ENCODE measurements at regions not wholly inside any gene's neighbourhood (a gene's known extent, or its start where the extent isn't known, plus 50 kb on each side); places are given as distances from the start of the nearest gene placed in this dataset.

- TF ChIP-seq EZH2 (IDR thresholded peaks at IDR 0.05; ENCODE audit: low read depth, unreplicated experiment) (no peak), NANOG (IDR thresholded peaks at IDR 0.05; ENCODE audit: borderline replicate concordance) (no peak), JUNB (IDR thresholded peaks at IDR 0.05; ENCODE audit: unreplicated experiment) (no peak)
Measured at GRCh38 chr4:175470131-175470530, 341.9 kb downstream of the GPM6A start (continued).

DNA sequence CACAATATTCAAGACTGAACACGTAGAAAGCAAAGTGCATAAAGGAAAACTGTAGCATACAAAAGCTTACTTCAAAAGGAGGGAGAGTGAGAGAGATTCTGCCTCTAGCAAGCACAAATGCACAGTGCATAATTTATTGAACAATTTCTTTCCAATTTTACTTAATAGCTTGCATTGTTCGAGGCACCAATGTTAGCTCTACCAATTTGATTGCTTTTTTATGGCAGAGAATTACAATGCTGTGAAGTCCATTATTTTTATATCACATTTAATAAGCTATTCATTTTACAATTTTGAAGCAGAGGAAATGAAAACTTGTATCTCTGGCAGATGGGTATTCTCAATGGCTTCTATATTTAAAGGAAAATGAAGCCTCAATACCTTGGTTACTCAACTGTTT lies 331.7 kb downstream of the GPM6A start:
- Histone ChIP-seq H3K4me3 (no peak overlapping the region), H3K79me2 (replicated peaks; ENCODE audit: insufficient read depth) (no peaks in the 10 kb centered on the region), H3K9me2 (ENCODE audit: insufficient read depth) (no peaks in the 10 kb centered on the region), H3K4me1 (ENCODE audit: insufficient read depth) (no peaks in the 10 kb centered on the region), H3F3A (replicated peaks; ENCODE audit: low read depth) (no peaks in the 10 kb centered on the region), H3K36me3 (ENCODE audit: insufficient read depth) (no peaks in the 10 kb centered on the region), H3K27ac (ENCODE audit: low read depth) (no peak overlapping the region), H4K20me1 (replicated peaks; ENCODE audit: insufficient read depth) (no peaks in the 10 kb centered on the region), H2AFZ (0 out of 2 replicates have a peak overlapping the region, but pooled peaks have one; percentile 11), H3K27me3 (ENCODE audit: insufficient read depth) (no peaks in the 10 kb centered on the region), H3K4me2 (no peak overlapping the region)
- Mint-ChIP-seq H3K36me3 (ENCODE audit: low read depth) (no peaks in the 10 kb centered on the region), H3K4me3 (no peak overlapping the region), H3K27ac (no peak overlapping the region), H3K27me3 (ENCODE audit: insufficient read depth, low read depth, poor library complexity) (no peaks in the 10 kb centered on the region), H3K9me3 (no peaks in the 10 kb centered on the region; the same call in 2 of the 3 replicates), H3K4me1 (no peaks in the 10 kb centered on the region)
- no peak for TF ChIP-seq CTCF (conservative IDR thresholded peaks at IDR 0.05; ENCODE audit: low read depth in 2 of 2)
- TF ChIP-seq POLR2AphosphoS5 (IDR thresholded peaks at IDR 0.05; ENCODE audit: low read depth), result no peak
- no peak for TF ChIP-seq CREB1 (CRISPR knock-in tag; IDR thresholded peaks at IDR 0.05; ENCODE audit: low read depth)
- no peak for TF ChIP-seq NANOG (IDR thresholded peaks at IDR 0.05; ENCODE audit: borderline replicate concordance)
- TF ChIP-seq JUNB (IDR thresholded peaks at IDR 0.05; ENCODE audit: unreplicated experiment), result no peak
- no peak for TF ChIP-seq ZNF114 (CRISPR knock-in tag; IDR thresholded peaks at IDR 0.05)
- TF ChIP-seq STAT1 (IDR thresholded peaks at IDR 0.05; ENCODE audit: unreplicated experiment), result no peak
- TF ChIP-seq, protein P1, sequence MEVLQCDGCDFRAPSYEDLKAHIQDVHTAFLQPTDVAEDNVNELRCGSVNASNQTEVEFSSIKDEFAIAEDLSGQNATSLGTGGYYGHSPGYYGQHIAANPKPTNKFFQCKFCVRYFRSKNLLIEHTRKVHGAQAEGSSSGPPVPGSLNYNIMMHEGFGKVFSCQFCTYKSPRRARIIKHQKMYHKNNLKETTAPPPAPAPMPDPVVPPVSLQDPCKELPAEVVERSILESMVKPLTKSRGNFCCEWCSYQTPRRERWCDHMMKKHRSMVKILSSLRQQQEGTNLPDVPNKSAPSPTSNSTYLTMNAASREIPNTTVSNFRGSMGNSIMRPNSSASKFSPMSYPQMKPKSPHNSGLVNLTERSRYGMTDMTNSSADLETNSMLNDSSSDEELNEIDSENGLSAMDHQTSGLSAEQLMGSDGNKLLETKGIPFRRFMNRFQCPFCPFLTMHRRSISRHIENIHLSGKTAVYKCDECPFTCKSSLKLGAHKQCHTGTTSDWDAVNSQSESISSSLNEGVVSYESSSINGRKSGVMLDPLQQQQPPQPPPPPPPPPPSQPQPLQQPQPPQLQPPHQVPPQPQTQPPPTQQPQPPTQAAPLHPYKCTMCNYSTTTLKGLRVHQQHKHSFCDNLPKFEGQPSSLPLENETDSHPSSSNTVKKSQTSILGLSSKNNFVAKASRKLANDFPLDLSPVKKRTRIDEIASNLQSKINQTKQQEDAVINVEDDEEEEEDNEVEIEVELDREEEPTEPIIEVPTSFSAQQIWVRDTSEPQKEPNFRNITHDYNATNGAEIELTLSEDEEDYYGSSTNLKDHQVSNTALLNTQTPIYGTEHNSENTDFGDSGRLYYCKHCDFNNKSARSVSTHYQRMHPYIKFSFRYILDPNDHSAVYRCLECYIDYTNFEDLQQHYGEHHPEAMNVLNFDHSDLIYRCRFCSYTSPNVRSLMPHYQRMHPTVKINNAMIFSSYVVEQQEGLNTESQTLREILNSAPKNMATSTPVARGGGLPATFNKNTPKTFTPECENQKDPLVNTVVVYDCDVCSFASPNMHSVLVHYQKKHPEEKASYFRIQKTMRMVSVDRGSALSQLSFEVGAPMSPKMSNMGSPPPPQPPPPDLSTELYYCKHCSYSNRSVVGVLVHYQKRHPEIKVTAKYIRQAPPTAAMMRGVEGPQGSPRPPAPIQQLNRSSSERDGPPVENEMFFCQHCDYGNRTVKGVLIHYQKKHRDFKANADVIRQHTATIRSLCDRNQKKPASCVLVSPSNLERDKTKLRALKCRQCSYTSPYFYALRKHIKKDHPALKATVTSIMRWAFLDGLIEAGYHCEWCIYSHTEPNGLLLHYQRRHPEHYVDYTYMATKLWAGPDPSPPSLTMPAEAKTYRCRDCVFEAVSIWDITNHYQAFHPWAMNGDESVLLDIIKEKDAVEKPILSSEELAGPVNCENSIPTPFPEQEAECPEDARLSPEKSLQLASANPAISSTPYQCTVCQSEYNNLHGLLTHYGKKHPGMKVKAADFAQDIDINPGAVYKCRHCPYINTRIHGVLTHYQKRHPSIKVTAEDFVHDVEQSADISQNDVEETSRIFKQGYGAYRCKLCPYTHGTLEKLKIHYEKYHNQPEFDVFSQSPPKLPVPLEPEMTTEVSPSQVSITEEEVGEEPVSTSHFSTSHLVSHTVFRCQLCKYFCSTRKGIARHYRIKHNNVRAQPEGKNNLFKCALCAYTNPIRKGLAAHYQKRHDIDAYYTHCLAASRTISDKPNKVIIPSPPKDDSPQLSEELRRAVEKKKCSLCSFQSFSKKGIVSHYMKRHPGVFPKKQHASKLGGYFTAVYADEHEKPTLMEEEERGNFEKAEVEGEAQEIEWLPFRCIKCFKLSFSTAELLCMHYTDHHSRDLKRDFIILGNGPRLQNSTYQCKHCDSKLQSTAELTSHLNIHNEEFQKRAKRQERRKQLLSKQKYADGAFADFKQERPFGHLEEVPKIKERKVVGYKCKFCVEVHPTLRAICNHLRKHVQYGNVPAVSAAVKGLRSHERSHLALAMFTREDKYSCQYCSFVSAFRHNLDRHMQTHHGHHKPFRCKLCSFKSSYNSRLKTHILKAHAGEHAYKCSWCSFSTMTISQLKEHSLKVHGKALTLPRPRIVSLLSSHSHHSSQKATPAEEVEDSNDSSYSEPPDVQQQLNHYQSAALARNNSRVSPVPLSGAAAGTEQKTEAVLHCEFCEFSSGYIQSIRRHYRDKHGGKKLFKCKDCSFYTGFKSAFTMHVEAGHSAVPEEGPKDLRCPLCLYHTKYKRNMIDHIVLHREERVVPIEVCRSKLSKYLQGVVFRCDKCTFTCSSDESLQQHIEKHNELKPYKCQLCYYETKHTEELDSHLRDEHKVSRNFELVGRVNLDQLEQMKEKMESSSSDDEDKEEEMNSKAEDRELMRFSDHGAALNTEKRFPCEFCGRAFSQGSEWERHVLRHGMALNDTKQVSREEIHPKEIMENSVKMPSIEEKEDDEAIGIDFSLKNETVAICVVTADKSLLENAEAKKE (CRISPR knock-in tag; IDR thresholded peaks at IDR 0.05), result no peak
- no peak for TF ChIP-seq ZNF331 (CRISPR knock-in tag; IDR thresholded peaks at IDR 0.05; ENCODE audit: low read depth)
- TF ChIP-seq, protein P2, sequence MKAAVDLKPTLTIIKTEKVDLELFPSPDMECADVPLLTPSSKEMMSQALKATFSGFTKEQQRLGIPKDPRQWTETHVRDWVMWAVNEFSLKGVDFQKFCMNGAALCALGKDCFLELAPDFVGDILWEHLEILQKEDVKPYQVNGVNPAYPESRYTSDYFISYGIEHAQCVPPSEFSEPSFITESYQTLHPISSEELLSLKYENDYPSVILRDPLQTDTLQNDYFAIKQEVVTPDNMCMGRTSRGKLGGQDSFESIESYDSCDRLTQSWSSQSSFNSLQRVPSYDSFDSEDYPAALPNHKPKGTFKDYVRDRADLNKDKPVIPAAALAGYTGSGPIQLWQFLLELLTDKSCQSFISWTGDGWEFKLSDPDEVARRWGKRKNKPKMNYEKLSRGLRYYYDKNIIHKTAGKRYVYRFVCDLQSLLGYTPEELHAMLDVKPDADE (IDR thresholded peaks at IDR 0.05), result no peak
- no peak for TF ChIP-seq EZH2 (IDR thresholded peaks at IDR 0.05; ENCODE audit: low read depth, unreplicated experiment)
- no peak for DNase-seq (ENCODE audit: low spot score)
- no peak for ATAC-seq

Data from GM23338 (cell line).